Testis (tissue), 2 donors: ENCODE measurements at regions not wholly inside any gene's neighbourhood (a gene's known extent, or its start where the extent isn't known, plus 50 kb on each side); places are given as distances from the start of the nearest gene placed in this dataset.
"Not testable (repeated sequence)": the region's sequence is repeated elsewhere in the genome, so short reads cannot be mapped to it uniquely, and the experiment has no call there.

ENCODE experiments used
- DNase-seq: peaks from one replicate; pipeline ENCODE4 v3.0.0-alpha.2; 2019
- H3K27ac ChIP-seq, 2 donors: fragments of 200-600 bp; sonication (generic); one replicate each; pipeline ENCODE4 v1.5.1; 2019
- H3K27me3 ChIP-seq: fragments of 200-600 bp; sonication (generic); one replicate; pipeline ENCODE4 v1.5.1; 2019
- H3K36me3 ChIP-seq: fragments of 200-600 bp; sonication (generic); one replicate; pipeline ENCODE4 v1.5.1; 2017; ENCODE audit warnings: low read depth; ENCODE audit errors: missing control alignments
- H3K4me1 ChIP-seq: fragments of 200-600 bp; sonication (generic); one replicate; pipeline ENCODE4 v1.5.1; 2019
- H3K4me3 ChIP-seq, 2 donors: fragments of 200-600 bp; sonication (generic); one replicate each; pipeline ENCODE4 v1.5.1; 2017 to 2019
- H3K9me3 ChIP-seq: fragments of 200-600 bp; sonication (generic); one replicate; pipeline ENCODE4 v1.5.1; 2017
- CTCF ChIP-seq, 3 experiments: fragments of 450-650 bp in 2 of 3; fragments of 200-600 bp in 1 of 3; sonication (generic) in 1 of 3; IDR thresholded peaks; one replicate each; pipeline ENCODE4 v1.5.1; 2016 to 2019; ENCODE audit warnings: antibody characterized with exemption in 3 of 3, mild to moderate bottlenecking in 2 of 3, moderate library complexity in 1 of 3
- POLR2A ChIP-seq: fragments of 450-650 bp; IDR thresholded peaks from one replicate; pipeline ENCODE4 v1.6.1; 2017; ENCODE audit warnings: antibody characterized with exemption, mild to moderate bottlenecking, moderate library complexity
- WGBS, 2 donors: methylation state at CpG; one replicate each; pipeline ENCODE4 v1.1.5; 2018; 5-methylcytosine and 5-hydroxymethylcytosine counted together
- intact Hi-C: fragments of 100-400 bp; cut with DNase I; formaldehyde crosslinking; loops from one replicate; pipeline ENCODE4 v1.15.1; 2023; ENCODE audit warnings: low total_unique reads

GRCh38 chr9:7739595-7739994 is 60.0 kb downstream of the DMAC1 start:
- H3K27me3 ChIP-seq: no peaks in the 10 kb centered on the region
- no peak overlapping the region for H3K4me3 ChIP-seq
- H3K36me3 ChIP-seq: no peaks in the 10 kb centered on the region
- TF ChIP-seq POLR2A (no peak), CTCF (IDR thresholded peaks at IDR 0.05) (no peak)
- H3K4me1 ChIP-seq: no peaks in the 10 kb centered on the region
- 94% methylated on average over 2 of the region's 2 CpGs for WGBS, 2 donors
- DNase-seq: peak; percentile 12
- intact Hi-C loops: no loop called here
- H3K9me3 ChIP-seq: no peaks in the 10 kb centered on the region
- H3K27ac ChIP-seq: no peak overlapping the region

- 89 to 93% methylated on average over 2 of the region's 2 CpGs for WGBS, 2 donors
- Histone ChIP-seq H3K9me3 (no peaks in the 10 kb centered on the region), H3K36me3 (no peaks in the 10 kb centered on the region), H3K27ac (no peak overlapping the region), H3K4me3 (no peak overlapping the region), H3K27me3 (no peaks in the 10 kb centered on the region), H3K4me1 (no peaks in the 10 kb centered on the region)
- TF ChIP-seq CTCF (IDR thresholded peaks at IDR 0.05) (no peak), POLR2A (no peak)
- no peak for DNase-seq
- intact Hi-C loops: no loop called here
Observed at GRCh38 chr9:7735311-7735710, 64.3 kb downstream of the DMAC1 start.

DNA sequence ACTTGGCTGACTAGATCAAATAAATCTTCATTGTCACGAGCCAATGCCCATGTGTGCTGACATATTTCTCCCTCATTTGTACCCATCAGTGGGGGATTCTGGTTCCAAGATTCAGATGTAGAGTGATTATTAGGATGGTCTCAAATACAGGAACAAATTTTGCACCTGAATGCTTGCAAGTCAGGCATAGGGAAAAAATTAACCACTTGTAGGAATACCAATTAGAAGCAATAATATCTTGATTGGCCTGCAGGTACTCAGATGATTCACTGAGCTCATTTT is 69.5 kb downstream of the DMAC1 start:
- intact Hi-C loops: no loop called here
- no peak for DNase-seq
- TF ChIP-seq CTCF (IDR thresholded peaks at IDR 0.05): no peak
- no peak for TF ChIP-seq POLR2A

GRCh38 chr9:7729371-7730163 is 70.0 kb downstream of the DMAC1 start:
- H3K27ac ChIP-seq: no peak overlapping the region
- no peak for DNase-seq
- TF ChIP-seq POLR2A (no peak), CTCF (IDR thresholded peaks at IDR 0.05) (no peak)
- H3K4me1 ChIP-seq: no peaks in the 10 kb centered on the region
- WGBS, 2 donors: 89 to 92% methylated on average over 5 of the region's 5 CpGs
- no peak overlapping the region for H3K4me3 ChIP-seq
- H3K9me3 ChIP-seq: no peaks in the 10 kb centered on the region
- intact Hi-C loops: no loop called here
- no peaks in the 10 kb centered on the region for H3K36me3 ChIP-seq
- H3K27me3 ChIP-seq: no peaks in the 10 kb centered on the region

More for the DNA sequence above, 69.5 kb downstream of the DMAC1 start:
- Histone ChIP-seq H3K4me3 (no peak overlapping the region), H3K9me3 (no peaks in the 10 kb centered on the region), H3K27me3 (no peaks in the 10 kb centered on the region), H3K36me3 (no peaks in the 10 kb centered on the region), H3K27ac (no peak overlapping the region), H3K4me1 (no peaks in the 10 kb centered on the region)
- WGBS, 2 donors: 80 to 82% methylated on average over 1 of the region's 1 CpG

GRCh38 chr9:7721291-7721690 is 78.3 kb downstream of the DMAC1 start:
- no peak for DNase-seq
- Histone ChIP-seq H3K27ac (no peak overlapping the region), H3K27me3 (no peaks in the 10 kb centered on the region), H3K36me3 (no peaks in the 10 kb centered on the region), H3K4me1 (no peaks in the 10 kb centered on the region), H3K9me3 (no peaks in the 10 kb centered on the region), H3K4me3 (no peak overlapping the region)
- TF ChIP-seq POLR2A: no peak
- no peak for TF ChIP-seq CTCF (IDR thresholded peaks at IDR 0.05)
- intact Hi-C loops: no loop called here
- WGBS, 2 donors: 75 to 93% methylated on average over 2 of the region's 2 CpGs

- H3K36me3 ChIP-seq, H3K27me3 ChIP-seq, H3K4me1 ChIP-seq, H3K27ac ChIP-seq, H3K4me3 ChIP-seq, intact Hi-C loops, H3K9me3 ChIP-seq, DNase-seq: not testable (repeated sequence)
- 68 to 81% methylated on average over 4 to 8 of the region's 8 CpGs for WGBS, 2 donors
Observed at GRCh38 chr9:7713088-7713487, 86.5 kb downstream of the DMAC1 start.
